ENCODE measurements at regions not wholly inside any gene's neighbourhood (a gene's known extent, or its start where the extent isn't known, plus 50 kb on each side); places are given as distances from the start of the nearest gene placed in this dataset.

DNA sequence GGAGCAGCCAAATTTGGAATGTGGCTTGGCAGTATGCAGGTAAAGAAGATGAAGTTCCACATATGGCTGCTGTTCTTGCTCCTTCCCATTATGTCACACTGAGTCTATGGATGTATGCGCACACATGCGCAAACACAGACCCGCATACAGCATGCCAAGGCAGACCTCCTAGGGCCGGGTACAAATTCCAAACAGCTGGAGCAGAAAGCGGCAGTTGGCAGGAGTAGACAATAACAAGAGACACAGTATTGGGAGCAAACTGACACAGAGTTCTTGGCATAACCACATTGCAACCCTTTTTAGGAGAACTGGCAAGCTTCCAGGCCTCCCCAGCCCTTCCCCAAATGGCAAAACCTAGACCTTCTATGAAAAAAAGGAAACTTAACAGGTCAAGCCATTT is 268.9 kb downstream of the SP3 start:
- WGBS (ENCODE audit: extremely low coverage, insufficient read length, low lambda C conversion rate) = no CpG with 5 or more reads among the region's 5 CpGs
- Histone ChIP-seq H2BK120ac (ENCODE audit: low read depth, low read length, poor library complexity, severe bottlenecking) (no peak overlapping the region), H2BK15ac (ENCODE audit: low read depth, low read length) (no peak overlapping the region), H2AFZ (ENCODE audit: low read length) (no peak overlapping the region), H3K4me1 (ENCODE audit: insufficient read depth, low read length) (peaks cover 3% of the 10 kb centered on the region; the same call in 1 of the 2 replicates), H3K14ac (ENCODE audit: insufficient read depth, low read length) (no peak overlapping the region), H2AK5ac (ENCODE audit: insufficient read length, low read length) (no peak overlapping the region), H4K5ac (ENCODE audit: insufficient read length, low read depth, low read length) (no peak overlapping the region), H4K91ac (ENCODE audit: insufficient read length, low read depth, low read length) (no peak overlapping the region), H3K56ac (ENCODE audit: insufficient read length, low read depth, low read length) (no peak overlapping the region), H3K4ac (ENCODE audit: low read depth, low read length) (no peak overlapping the region), H2BK12ac (ENCODE audit: insufficient read length, low read depth, low read length) (no peak overlapping the region), H4K8ac (replicated peaks; ENCODE audit: insufficient read length, low read depth, low read length) (no peak overlapping the region), H3K23ac (ENCODE audit: insufficient read length, low read depth, low read length) (no peak overlapping the region), H3K79me1 (ENCODE audit: insufficient read depth, low read depth, low read length, poor library complexity, severe bottlenecking) (no peaks in the 10 kb centered on the region), H3K79me2 (ENCODE audit: insufficient read depth, low read length) (no peaks in the 10 kb centered on the region), H2BK5ac (ENCODE audit: insufficient read length, low read length) (no peak overlapping the region), H4K20me1 (ENCODE audit: control insufficient read depth, insufficient read depth, insufficient read length) (no peaks in the 10 kb centered on the region), H3K9ac (ENCODE audit: extremely low read depth, insufficient read length, low read length) (no peak overlapping the region), H2BK20ac (ENCODE audit: low read depth, low read length, poor library complexity, severe bottlenecking) (no peak overlapping the region), H3K18ac (ENCODE audit: insufficient read length, low read depth, low read length) (no peak overlapping the region), H3K27ac (ENCODE audit: insufficient read length, low read depth, low read length) (no peak overlapping the region), H3K27me3 (ENCODE audit: insufficient read depth, low read length) (no peaks in the 10 kb centered on the region), H3K9me3 (ENCODE audit: control insufficient read depth, low read depth, low read length) (peaks cover 6% of the 10 kb centered on the region), H3T11ph (ENCODE audit: low read length) (no peak overlapping the region), H3K23me2 (ENCODE audit: insufficient read length, low read depth, low read length, poor library complexity, severe bottlenecking) (no peaks in the 10 kb centered on the region), H3K4me2 (ENCODE audit: insufficient read depth, insufficient read length, low read length) (no peak overlapping the region)
- Mint-ChIP-seq H3K4me1 (peaks cover 0 to 3% of the 10 kb centered on the region in 2 experiments; a peak in 2 of 4 replicates), H3K27me3 (ENCODE audit: low read depth) (no peaks in the 10 kb centered on the region), H3K4me3 (no peak overlapping the region), H3K27ac (no peak overlapping the region; a peak in 2 of 7 replicates), H3K9me3 (no peaks in the 10 kb centered on the region; a peak in 1 of 5 replicates), H3K36me3 (ENCODE audit: insufficient read depth in 1 of 3, low read depth in 3 of 3) (no peaks in the 10 kb centered on the region)
- no peak for DNase-seq
- TF ChIP-seq, protein P1, sequence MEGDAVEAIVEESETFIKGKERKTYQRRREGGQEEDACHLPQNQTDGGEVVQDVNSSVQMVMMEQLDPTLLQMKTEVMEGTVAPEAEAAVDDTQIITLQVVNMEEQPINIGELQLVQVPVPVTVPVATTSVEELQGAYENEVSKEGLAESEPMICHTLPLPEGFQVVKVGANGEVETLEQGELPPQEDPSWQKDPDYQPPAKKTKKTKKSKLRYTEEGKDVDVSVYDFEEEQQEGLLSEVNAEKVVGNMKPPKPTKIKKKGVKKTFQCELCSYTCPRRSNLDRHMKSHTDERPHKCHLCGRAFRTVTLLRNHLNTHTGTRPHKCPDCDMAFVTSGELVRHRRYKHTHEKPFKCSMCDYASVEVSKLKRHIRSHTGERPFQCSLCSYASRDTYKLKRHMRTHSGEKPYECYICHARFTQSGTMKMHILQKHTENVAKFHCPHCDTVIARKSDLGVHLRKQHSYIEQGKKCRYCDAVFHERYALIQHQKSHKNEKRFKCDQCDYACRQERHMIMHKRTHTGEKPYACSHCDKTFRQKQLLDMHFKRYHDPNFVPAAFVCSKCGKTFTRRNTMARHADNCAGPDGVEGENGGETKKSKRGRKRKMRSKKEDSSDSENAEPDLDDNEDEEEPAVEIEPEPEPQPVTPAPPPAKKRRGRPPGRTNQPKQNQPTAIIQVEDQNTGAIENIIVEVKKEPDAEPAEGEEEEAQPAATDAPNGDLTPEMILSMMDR (conservative IDR thresholded peaks at IDR 0.05) = no peak
